ENCODE measurements at regions not wholly inside any gene's neighbourhood (a gene's known extent, or its start where the extent isn't known, plus 50 kb on each side); places are given as distances from the start of the nearest gene placed in this dataset.

- TF ChIP-seq OSR1 (CRISPR knock-in tag; IDR thresholded peaks at IDR 0.05) = no peak
- TF ChIP-seq, protein P1, sequence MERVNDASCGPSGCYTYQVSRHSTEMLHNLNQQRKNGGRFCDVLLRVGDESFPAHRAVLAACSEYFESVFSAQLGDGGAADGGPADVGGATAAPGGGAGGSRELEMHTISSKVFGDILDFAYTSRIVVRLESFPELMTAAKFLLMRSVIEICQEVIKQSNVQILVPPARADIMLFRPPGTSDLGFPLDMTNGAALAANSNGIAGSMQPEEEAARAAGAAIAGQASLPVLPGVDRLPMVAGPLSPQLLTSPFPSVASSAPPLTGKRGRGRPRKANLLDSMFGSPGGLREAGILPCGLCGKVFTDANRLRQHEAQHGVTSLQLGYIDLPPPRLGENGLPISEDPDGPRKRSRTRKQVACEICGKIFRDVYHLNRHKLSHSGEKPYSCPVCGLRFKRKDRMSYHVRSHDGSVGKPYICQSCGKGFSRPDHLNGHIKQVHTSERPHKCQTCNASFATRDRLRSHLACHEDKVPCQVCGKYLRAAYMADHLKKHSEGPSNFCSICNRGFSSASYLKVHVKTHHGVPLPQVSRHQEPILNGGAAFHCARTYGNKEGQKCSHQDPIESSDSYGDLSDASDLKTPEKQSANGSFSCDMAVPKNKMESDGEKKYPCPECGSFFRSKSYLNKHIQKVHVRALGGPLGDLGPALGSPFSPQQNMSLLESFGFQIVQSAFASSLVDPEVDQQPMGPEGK (CRISPR knock-in tag; IDR thresholded peaks at IDR 0.05; ENCODE audit: borderline replicate concordance) = no peak
- no peak for TF ChIP-seq CREB5 (CRISPR knock-in tag; IDR thresholded peaks at IDR 0.05; ENCODE audit: low read depth)
- TF ChIP-seq ZNF70 (CRISPR knock-in tag; IDR thresholded peaks at IDR 0.05) = no peak
- TF ChIP-seq TCF4 (CRISPR knock-in tag; IDR thresholded peaks at IDR 0.05; ENCODE audit: borderline replicate concordance) = no peak
- no peak for TF ChIP-seq RARB (CRISPR knock-in tag; IDR thresholded peaks at IDR 0.05)
- no peak for TF ChIP-seq ZFP30 (CRISPR knock-in tag; IDR thresholded peaks at IDR 0.05)
- TF ChIP-seq ARNTL (CRISPR knock-in tag; IDR thresholded peaks at IDR 0.05; ENCODE audit: borderline replicate concordance, low read depth) = no peak
- TF ChIP-seq ISL1 (CRISPR knock-in tag; IDR thresholded peaks at IDR 0.05) = no peak
- TF ChIP-seq ZFP3 (CRISPR knock-in tag; IDR thresholded peaks at IDR 0.05) = no peak
Measured at GRCh38 chr2:147420517-147420916, 424.3 kb upstream of the ACVR2A start.
